ENCODE measurements at regions not wholly inside any gene's neighbourhood (a gene's known extent, or its start where the extent isn't known, plus 50 kb on each side); places are given as distances from the start of the nearest gene placed in this dataset.
"Not testable (repeated sequence)": the region's sequence is repeated elsewhere in the genome, so short reads cannot be mapped to it uniquely, and the experiment has no call there.

DNA sequence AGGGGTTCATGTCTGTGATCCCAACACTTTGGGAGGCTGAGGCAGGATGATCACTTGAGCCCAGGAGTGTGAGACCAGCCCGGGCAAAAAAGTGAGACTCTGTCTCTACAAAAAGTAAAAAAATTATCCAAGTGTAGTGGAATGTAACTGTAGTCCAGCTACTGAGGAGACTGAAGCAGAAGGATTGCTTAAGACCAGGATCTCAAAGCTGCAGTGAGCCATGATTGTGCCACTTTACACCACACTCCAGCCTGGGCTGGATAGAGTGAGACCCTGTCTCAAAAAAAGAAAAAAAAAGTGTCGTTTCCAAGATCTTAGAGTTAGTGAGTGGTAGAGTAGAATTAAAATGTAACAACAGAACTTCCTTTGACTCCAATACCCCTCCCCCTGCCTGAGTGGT, 589.4 kb upstream of the MBL2 start:
- no peak for TF ChIP-seq CTCF (IDR thresholded peaks at IDR 0.05; ENCODE audit: low read depth, low read length)

GRCh38 chr10:53361281-53361680, 588.7 kb upstream of the MBL2 start:
- Histone ChIP-seq H3K4me1 (ENCODE audit: low read depth) (no peaks in the 10 kb centered on the region), H3K27ac (no peak overlapping the region)
- TF ChIP-seq CTCF (IDR thresholded peaks at IDR 0.05; ENCODE audit: low read depth, low read length): no peak

More for the DNA sequence above, 589.4 kb upstream of the MBL2 start:
- H3K36me3 ChIP-seq: no peaks in the 10 kb centered on the region
- H3K4me1 ChIP-seq (ENCODE audit: low read depth): no peaks in the 10 kb centered on the region
- no peaks in the 10 kb centered on the region for H3K27me3 ChIP-seq
- no peaks in the 10 kb centered on the region for H3K9me3 ChIP-seq (ENCODE audit: low read depth)
- no peak overlapping the region for H3K27ac ChIP-seq
- no peak for DNase-seq (ENCODE audit: low read depth in 1 of 2, low spot score in 1 of 2)
- H3K4me3 ChIP-seq: no peak overlapping the region

DNA sequence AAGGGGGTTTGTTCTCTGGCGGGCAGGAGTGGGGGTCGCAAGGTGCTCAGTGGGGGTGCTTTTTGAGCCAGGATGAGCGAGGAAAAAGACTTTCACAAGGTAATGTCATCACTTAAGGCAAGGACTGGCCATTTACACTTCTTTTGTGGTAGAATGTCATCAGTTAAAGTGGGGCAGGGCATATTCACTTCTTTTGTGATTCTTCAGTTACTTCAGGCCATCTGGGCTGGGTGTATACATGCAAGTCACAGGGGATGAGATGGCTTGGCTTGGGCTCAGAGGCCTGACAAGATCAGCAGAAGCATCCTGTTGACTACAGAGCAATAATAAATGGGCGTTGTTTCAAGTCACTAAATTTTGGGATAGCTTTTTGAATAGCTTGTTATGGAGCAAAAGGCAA, 586.4 kb upstream of the MBL2 start:
- H3K27ac ChIP-seq; H3K36me3 ChIP-seq; DNase-seq (ENCODE audit: low read depth in 1 of 2, low spot score in 1 of 2); H3K4me1 ChIP-seq (ENCODE audit: low read depth); H3K9me3 ChIP-seq (ENCODE audit: low read depth); H3K4me3 ChIP-seq; H3K27me3 ChIP-seq: not testable (repeated sequence)

More at GRCh38 chr10:53361281-53361680, 588.7 kb upstream of the MBL2 start:
- Histone ChIP-seq H3K4me3 (no peak overlapping the region), H3K9me3 (ENCODE audit: low read depth) (no peaks in the 10 kb centered on the region), H3K27me3 (no peaks in the 10 kb centered on the region), H3K36me3 (no peaks in the 10 kb centered on the region)
- DNase-seq (ENCODE audit: low read depth in 1 of 2, low spot score in 1 of 2): no peak

DNA sequence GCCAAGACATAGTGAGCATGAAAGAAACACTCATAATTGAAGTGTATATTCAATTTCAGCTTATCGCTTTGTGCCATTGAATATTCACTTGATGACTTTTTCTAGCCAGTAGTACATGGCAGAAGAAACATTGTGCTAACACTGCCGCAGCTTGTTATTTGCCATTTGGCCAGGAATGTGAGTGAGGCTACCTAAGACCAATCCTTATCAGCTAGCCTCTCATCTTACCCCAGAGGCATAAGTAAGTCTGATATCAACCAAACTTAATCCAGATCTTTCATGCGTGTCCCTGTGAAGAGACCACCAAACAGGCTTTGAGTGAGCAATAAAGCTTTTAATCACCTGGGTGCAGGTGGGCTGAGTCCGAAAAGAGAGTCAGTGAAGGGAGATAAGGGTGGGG, 586.0 kb upstream of the MBL2 start:
- Histone ChIP-seq H3K9me3 (ENCODE audit: low read depth) (no peaks in the 10 kb centered on the region), H3K27me3 (no peaks in the 10 kb centered on the region), H3K4me1 (ENCODE audit: low read depth) (no peaks in the 10 kb centered on the region), H3K4me3 (no peak overlapping the region), H3K36me3 (no peaks in the 10 kb centered on the region), H3K27ac (no peak overlapping the region)
- DNase-seq (ENCODE audit: low read depth in 1 of 2, low spot score in 1 of 2): no peak
- no peak for TF ChIP-seq CTCF (IDR thresholded peaks at IDR 0.05; ENCODE audit: low read depth, low read length)

GRCh38 chr10:53357587-53357986, 585.0 kb upstream of the MBL2 start:
- no peak overlapping the region for H3K4me3 ChIP-seq
- no peak overlapping the region for H3K27ac ChIP-seq
- H3K36me3 ChIP-seq: no peaks in the 10 kb centered on the region
- TF ChIP-seq CTCF (IDR thresholded peaks at IDR 0.05; ENCODE audit: low read depth, low read length): no peak
- no peaks in the 10 kb centered on the region for H3K27me3 ChIP-seq
- no peak for DNase-seq (ENCODE audit: low read depth in 1 of 2, low spot score in 1 of 2)
- no peaks in the 10 kb centered on the region for H3K9me3 ChIP-seq (ENCODE audit: low read depth)
- no peaks in the 10 kb centered on the region for H3K4me1 ChIP-seq (ENCODE audit: low read depth)

- no peaks in the 10 kb centered on the region for H3K9me3 ChIP-seq (ENCODE audit: low read depth)
- no peaks in the 10 kb centered on the region for H3K27me3 ChIP-seq
- TF ChIP-seq CTCF (IDR thresholded peaks at IDR 0.05; ENCODE audit: low read depth, low read length): no peak
- no peak for DNase-seq (ENCODE audit: low read depth in 1 of 2, low spot score in 1 of 2)
- H3K36me3 ChIP-seq: no peaks in the 10 kb centered on the region
- no peak overlapping the region for H3K4me3 ChIP-seq
- no peak overlapping the region for H3K27ac ChIP-seq
- no peaks in the 10 kb centered on the region for H3K4me1 ChIP-seq (ENCODE audit: low read depth)
These were observed 584.2 kb upstream of the MBL2 start for GRCh38 chr10:53356616-53357349.

GRCh38 chr10:53342531-53342930, 569.9 kb upstream of the MBL2 start:
- H3K4me3 ChIP-seq; H3K36me3 ChIP-seq; DNase-seq (ENCODE audit: low read depth in 1 of 2, low spot score in 1 of 2); H3K9me3 ChIP-seq (ENCODE audit: low read depth); H3K4me1 ChIP-seq (ENCODE audit: low read depth); H3K27me3 ChIP-seq; H3K27ac ChIP-seq: not testable (repeated sequence)

DNA sequence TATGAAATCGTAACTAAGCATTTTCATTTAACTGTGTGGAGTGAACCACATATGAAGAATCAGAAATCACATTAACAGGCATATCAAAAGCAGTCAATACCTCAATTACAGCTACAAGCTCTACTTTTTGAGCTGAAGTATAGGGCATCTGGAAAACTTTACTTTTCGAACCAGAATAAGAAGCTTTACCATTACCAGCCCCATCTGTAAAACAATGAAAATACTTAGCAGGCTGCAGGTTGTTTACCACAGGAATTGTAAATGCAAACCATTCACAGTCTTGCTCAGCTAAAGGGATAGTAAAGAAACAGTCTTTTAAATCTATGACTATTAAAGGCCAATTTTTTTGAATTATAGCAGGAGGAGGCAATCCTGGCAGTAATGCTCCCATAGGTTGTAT, 565.6 kb upstream of the MBL2 start:
- DNase-seq (ENCODE audit: low read depth in 1 of 2, low spot score in 1 of 2); H3K27me3 ChIP-seq; H3K4me3 ChIP-seq; H3K9me3 ChIP-seq (ENCODE audit: low read depth); H3K27ac ChIP-seq; H3K4me1 ChIP-seq (ENCODE audit: low read depth); H3K36me3 ChIP-seq: not testable (repeated sequence)

GRCh38 chr10:53335803-53336422, 563.3 kb upstream of the MBL2 start:
- H3K4me1 ChIP-seq (ENCODE audit: low read depth); H3K9me3 ChIP-seq (ENCODE audit: low read depth); H3K4me3 ChIP-seq; H3K27ac ChIP-seq; H3K36me3 ChIP-seq; DNase-seq (ENCODE audit: low read depth in 1 of 2, low spot score in 1 of 2); H3K27me3 ChIP-seq: not testable (repeated sequence)
